SJCRH30 (cell line): ENCODE measurements at regions not wholly inside any gene's neighbourhood (a gene's known extent, or its start where the extent isn't known, plus 50 kb on each side); places are given as distances from the start of the nearest gene placed in this dataset.
"Not testable (repeated sequence)": the region's sequence is repeated elsewhere in the genome, so short reads cannot be mapped to it uniquely, and the experiment has no call there.

Experiments used
- DNase-seq, 2 experiments: peaks; one replicate each; pipeline ENCODE4 v3.0.0-alpha.2; 2015 to 2020
- H3K27ac ChIP-seq: fragments of 250-450 bp; sonication (Bioruptor Pico); 2 replicates; pipeline ENCODE4 v1.5.1; 2020; ENCODE audit warnings: mild to moderate bottlenecking, moderate library complexity
- H3K27me3 ChIP-seq: fragments of 250-450 bp; sonication (Bioruptor Pico); 2 replicates; pipeline ENCODE4 v1.5.1; 2020; ENCODE audit warnings: mild to moderate bottlenecking, moderate library complexity
- H3K36me3 ChIP-seq: fragments of 250-450 bp; sonication (Bioruptor Pico); 2 replicates; pipeline ENCODE4 v1.5.1; 2020; ENCODE audit warnings: mild to moderate bottlenecking, moderate library complexity
- H3K4me1 ChIP-seq: fragments of 250-450 bp; sonication (Bioruptor Pico); 2 replicates; pipeline ENCODE4 v1.5.1; 2020; ENCODE audit warnings: mild to moderate bottlenecking, moderate library complexity
- H3K4me3 ChIP-seq: fragments of 250-450 bp; sonication (Bioruptor Pico); 2 replicates; pipeline ENCODE4 v1.5.1; 2020; ENCODE audit warnings: mild to moderate bottlenecking, moderate library complexity
- H3K9me3 ChIP-seq: fragments of 250-450 bp; sonication (Bioruptor Pico); replicated peaks from 2 replicates; pipeline ENCODE4 v1.5.1; 2020; ENCODE audit warnings: mild to moderate bottlenecking, moderate library complexity

- Histone ChIP-seq H3K4me3 (no peak overlapping the region), H3K9me3 (no peaks in the 10 kb centered on the region), H3K4me1 (no peaks in the 10 kb centered on the region), H3K36me3 (no peaks in the 10 kb centered on the region), H3K27me3 (no peaks in the 10 kb centered on the region), H3K27ac (no peak overlapping the region)
- no peak for DNase-seq
These were observed 283.1 kb upstream of the SPANXN4 start for GRCh38 chrX:142742581-142742980.

DNA sequence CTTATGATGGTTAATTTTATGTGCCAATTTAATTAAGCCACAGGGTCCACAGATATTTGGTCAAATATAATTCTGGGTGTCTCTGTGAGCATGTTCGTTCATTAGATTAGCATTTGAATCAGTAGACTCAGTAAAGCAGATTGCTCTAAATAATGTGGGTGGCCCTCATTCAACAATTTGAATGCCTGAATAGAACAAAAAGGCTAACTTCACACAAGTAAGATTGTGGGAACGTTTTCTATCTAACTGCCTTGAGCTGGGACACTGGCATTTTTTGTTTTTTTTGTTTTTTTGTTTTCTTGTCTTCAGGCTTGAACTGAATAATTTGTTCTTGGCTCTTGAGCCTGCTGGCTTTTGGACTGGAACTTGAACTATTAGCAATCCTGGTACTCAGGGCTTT, 292.4 kb upstream of the SPANXN4 start:
- H3K36me3 ChIP-seq: no peaks in the 10 kb centered on the region
- no peaks in the 10 kb centered on the region for H3K27me3 ChIP-seq
- no peaks in the 10 kb centered on the region for H3K9me3 ChIP-seq
- no peak overlapping the region for H3K27ac ChIP-seq
- DNase-seq: no peak
- no peak overlapping the region for H3K4me3 ChIP-seq
- no peaks in the 10 kb centered on the region for H3K4me1 ChIP-seq

DNA sequence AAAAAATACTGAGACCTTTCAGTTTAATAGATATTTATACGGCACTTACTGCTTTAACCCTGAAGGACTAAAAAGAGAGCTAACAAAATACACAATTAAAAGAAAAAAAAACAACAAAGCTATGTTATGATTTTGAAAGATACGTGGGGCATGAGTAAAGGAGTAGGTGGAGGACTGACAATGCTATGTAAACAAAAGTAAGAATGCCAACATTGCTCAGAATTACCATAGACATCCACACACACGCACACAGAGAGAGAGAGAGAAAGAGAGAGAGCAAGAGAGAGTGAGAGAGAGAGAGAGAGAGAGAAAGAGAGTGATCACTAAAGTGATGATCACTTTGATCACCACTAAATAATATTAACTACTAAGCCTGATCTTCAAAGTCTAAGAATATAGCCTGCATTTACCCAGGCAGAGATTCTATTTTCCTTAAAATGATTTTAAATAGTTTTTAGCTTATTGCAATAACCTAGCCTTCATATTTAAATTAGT, 313.9 kb upstream of the SPANXN4 start:
- no peak for DNase-seq
- H3K36me3 ChIP-seq: no peaks in the 10 kb centered on the region
- H3K27ac ChIP-seq: no peak overlapping the region
- H3K4me3 ChIP-seq: no peak overlapping the region
- H3K27me3 ChIP-seq: no peaks in the 10 kb centered on the region
- no peaks in the 10 kb centered on the region for H3K4me1 ChIP-seq
- H3K9me3 ChIP-seq: no peaks in the 10 kb centered on the region

DNA sequence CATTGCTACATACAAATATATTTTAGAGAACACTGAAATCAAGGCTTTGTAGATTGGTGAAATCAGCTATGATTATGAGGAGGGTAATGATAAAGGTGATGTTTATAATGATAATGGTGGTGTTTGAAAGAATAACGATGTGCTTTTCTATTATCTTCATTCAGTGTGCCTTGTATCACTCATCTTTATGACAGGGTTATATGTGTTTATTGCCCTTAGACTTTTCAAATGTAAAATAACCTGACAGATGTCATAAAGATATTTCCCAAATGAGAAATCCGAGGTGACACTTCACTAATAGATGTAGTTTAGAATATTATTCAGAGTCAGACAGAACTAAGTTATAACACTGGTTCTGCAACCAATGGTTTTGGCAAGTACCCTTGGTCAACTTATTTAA, 323.0 kb upstream of the SPANXN4 start:
- no peaks in the 10 kb centered on the region for H3K27me3 ChIP-seq
- no peaks in the 10 kb centered on the region for H3K4me1 ChIP-seq
- H3K9me3 ChIP-seq: no peaks in the 10 kb centered on the region
- no peak overlapping the region for H3K27ac ChIP-seq
- DNase-seq: no peak
- H3K36me3 ChIP-seq: no peaks in the 10 kb centered on the region
- no peak overlapping the region for H3K4me3 ChIP-seq

DNA sequence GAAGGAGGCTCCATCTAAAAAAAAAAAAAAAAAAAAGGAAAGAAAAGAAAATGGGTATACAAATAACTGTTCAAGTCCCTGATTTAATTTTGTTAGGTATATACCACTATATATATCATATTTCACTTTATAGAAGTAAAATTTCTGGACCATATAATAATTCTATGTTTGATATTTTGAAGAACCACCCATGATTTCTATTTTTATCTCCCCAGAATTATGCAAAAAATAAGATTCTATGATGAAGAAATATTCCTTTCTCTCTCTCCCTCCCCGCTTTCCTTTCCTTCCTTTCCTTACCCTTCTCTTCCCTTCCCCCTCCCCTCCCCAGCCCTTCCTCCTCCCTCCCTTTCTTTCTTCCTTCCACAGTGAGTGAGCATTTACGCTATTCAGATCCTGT, 337.5 kb upstream of the SPANXN4 start:
- DNase-seq: no peak
- Histone ChIP-seq H3K27ac (no peak overlapping the region), H3K4me3 (no peak overlapping the region), H3K4me1 (no peaks in the 10 kb centered on the region), H3K36me3 (no peaks in the 10 kb centered on the region), H3K27me3 (no peaks in the 10 kb centered on the region), H3K9me3 (no peaks in the 10 kb centered on the region)

- no peaks in the 10 kb centered on the region for H3K27me3 ChIP-seq
- H3K36me3 ChIP-seq: no peaks in the 10 kb centered on the region
- H3K9me3 ChIP-seq: no peaks in the 10 kb centered on the region
- H3K27ac ChIP-seq: no peak overlapping the region
- DNase-seq: no peak
- H3K4me1 ChIP-seq: no peaks in the 10 kb centered on the region
- H3K4me3 ChIP-seq: no peak overlapping the region
These were observed 339.0 kb upstream of the SPANXN4 start for GRCh38 chrX:142686653-142687283.

GRCh38 chrX:142686206-142686605, 339.5 kb upstream of the SPANXN4 start:
- H3K27me3 ChIP-seq: no peaks in the 10 kb centered on the region
- no peaks in the 10 kb centered on the region for H3K9me3 ChIP-seq
- DNase-seq: no peak
- H3K27ac ChIP-seq: no peak overlapping the region
- no peak overlapping the region for H3K4me3 ChIP-seq
- no peaks in the 10 kb centered on the region for H3K36me3 ChIP-seq
- H3K4me1 ChIP-seq: no peaks in the 10 kb centered on the region

GRCh38 chrX:142680038-142680437, 345.7 kb upstream of the SPANXN4 start:
- Histone ChIP-seq H3K27ac (no peak overlapping the region), H3K9me3 (no peaks in the 10 kb centered on the region), H3K4me3 (no peak overlapping the region), H3K27me3 (no peaks in the 10 kb centered on the region), H3K4me1 (no peaks in the 10 kb centered on the region), H3K36me3 (no peaks in the 10 kb centered on the region)
- DNase-seq: no peak

DNA sequence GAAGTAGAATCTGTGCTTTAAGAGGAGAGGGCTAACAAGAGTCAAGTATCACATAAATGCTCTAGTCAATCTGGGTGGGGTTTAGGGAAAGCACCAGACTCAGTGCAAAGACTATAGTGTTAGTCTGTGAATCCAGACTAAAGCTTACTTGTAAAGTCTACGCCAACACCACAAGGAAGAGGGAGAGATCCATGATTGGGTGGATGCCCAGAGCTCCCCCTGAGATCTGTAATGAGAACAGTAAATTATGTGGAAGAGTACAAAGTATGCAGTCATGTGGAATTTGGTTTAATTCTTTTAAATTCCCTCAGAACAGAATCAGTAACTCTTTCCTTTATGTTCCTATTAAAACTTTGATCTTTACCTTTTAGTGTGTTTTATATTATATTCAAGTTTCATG, 354.7 kb upstream of the SPANXN4 start:
- no peaks in the 10 kb centered on the region for H3K9me3 ChIP-seq
- no peaks in the 10 kb centered on the region for H3K4me1 ChIP-seq
- H3K27me3 ChIP-seq: no peaks in the 10 kb centered on the region
- no peaks in the 10 kb centered on the region for H3K36me3 ChIP-seq
- no peak for DNase-seq
- no peak overlapping the region for H3K4me3 ChIP-seq
- no peak overlapping the region for H3K27ac ChIP-seq

DNA sequence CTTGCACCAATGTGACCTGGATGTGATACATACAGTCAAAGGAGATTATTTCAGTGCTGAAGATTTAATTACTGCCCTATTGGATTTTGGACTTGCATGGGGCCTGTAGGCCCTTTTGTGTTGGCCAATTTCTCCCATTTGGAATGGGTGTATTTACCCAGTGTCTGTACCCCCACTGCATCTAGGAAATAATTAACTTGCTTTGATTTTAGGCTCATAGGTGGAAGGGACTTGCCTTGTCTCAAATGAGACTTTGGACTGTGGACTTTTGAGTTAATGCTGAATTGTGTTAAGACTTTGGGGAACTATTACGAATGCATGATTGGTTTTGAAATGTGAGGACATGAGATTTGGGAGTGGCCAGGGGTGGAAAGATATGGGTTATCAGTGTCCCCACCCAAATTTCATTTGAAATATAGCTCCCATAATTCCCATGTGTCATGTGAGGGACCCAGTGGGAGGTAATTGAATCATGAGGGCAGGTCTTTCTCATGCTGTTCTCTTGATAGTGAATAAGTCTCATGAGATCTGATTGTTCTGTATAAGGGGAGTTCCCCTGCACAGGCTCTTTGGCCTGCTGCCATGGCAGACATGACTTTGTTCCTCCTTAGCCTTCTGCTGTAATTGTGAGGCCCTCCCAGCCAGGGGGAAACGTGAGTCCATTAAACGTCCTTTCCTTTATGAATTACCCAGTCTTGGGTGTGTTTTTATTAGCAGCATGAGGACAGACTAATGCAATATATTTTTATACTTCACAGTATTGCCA, 362.2 kb upstream of the SPANXN4 start:
- Histone ChIP-seq H3K27me3 (no peaks in the 10 kb centered on the region), H3K36me3 (no peaks in the 10 kb centered on the region), H3K4me1 (no peaks in the 10 kb centered on the region), H3K4me3 (no peak overlapping the region), H3K9me3 (no peaks in the 10 kb centered on the region), H3K27ac (no peak overlapping the region)
- no peak for DNase-seq

DNA sequence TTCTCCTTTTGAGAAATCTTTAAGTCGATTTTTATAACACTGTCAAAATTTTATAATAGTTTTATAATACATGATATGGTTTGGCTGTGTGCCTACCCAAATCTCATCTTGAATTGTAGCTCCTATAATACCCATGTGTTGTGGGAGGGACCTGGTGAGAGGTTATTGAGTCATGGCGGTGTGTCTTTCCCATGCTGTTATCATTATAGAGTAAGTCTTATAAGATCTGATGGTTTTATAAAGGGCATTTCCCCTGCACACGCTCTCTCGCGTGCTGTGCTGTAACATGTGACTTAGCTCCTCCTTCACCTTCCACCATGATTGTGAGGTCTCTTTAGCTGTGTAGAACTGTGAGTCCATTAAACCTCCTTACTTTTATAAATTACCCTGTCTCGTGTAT, 364.0 kb upstream of the SPANXN4 start:
- no peak for DNase-seq
- Histone ChIP-seq H3K27ac (no peak overlapping the region), H3K36me3 (no peaks in the 10 kb centered on the region), H3K9me3 (no peaks in the 10 kb centered on the region), H3K4me1 (no peaks in the 10 kb centered on the region), H3K4me3 (no peak overlapping the region), H3K27me3 (no peaks in the 10 kb centered on the region)

GRCh38 chrX:142655507-142655906, 370.2 kb upstream of the SPANXN4 start:
- Histone ChIP-seq H3K9me3 (no peaks in the 10 kb centered on the region), H3K27me3 (no peaks in the 10 kb centered on the region), H3K36me3 (no peaks in the 10 kb centered on the region), H3K4me1 (no peaks in the 10 kb centered on the region), H3K27ac (no peak overlapping the region), H3K4me3 (no peak overlapping the region)
- DNase-seq: no peak

DNA sequence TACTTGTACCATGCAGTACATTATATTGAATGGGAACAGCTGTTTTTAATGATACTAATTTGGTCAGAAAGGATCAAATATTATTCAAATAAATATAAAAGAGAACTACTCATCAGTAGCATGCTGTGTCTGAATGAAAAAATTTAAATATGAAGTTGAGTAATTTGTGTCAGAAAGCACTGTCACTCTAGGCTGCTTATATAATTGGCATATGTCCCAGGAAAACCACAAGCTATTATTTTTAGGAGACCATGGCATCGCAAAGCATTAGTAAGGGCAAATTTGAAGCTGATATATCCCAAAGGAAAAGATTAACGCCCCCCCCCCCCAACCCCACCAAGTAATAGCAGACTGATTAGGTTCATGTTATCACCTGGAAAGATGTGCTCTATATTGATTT, 388.5 kb upstream of the SPANXN4 start:
- H3K9me3 ChIP-seq: no peaks in the 10 kb centered on the region
- H3K27me3 ChIP-seq: no peaks in the 10 kb centered on the region
- DNase-seq: no peak
- no peak overlapping the region for H3K27ac ChIP-seq
- no peak overlapping the region for H3K4me3 ChIP-seq
- H3K4me1 ChIP-seq: no peaks in the 10 kb centered on the region
- no peaks in the 10 kb centered on the region for H3K36me3 ChIP-seq

DNA sequence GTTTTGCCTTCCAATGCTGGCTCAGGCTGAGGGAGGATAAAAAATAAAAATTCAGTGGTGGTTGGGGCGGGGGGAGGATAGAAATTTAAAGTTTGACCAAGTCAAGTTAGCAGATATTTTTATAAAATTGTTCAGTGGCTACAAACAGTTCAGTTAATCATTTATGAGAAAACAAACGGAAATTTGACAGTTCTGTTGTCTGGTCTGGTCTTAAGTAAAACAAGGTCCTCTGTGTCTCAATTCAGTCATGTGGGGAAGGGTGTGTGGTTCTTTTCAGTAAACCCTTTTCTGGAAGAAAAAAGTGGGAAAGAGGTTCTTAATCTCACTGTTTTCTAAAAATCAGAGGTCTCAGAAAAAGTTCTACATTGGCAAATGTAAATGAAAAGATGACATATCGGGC, 409.1 kb upstream of the SPANXN4 start:
- H3K27me3 ChIP-seq: no peaks in the 10 kb centered on the region
- H3K27ac ChIP-seq: no peak overlapping the region
- H3K4me3 ChIP-seq: no peak overlapping the region
- H3K36me3 ChIP-seq: no peaks in the 10 kb centered on the region
- H3K4me1 ChIP-seq: no peaks in the 10 kb centered on the region
- no peak for DNase-seq
- H3K9me3 ChIP-seq: no peaks in the 10 kb centered on the region

DNA sequence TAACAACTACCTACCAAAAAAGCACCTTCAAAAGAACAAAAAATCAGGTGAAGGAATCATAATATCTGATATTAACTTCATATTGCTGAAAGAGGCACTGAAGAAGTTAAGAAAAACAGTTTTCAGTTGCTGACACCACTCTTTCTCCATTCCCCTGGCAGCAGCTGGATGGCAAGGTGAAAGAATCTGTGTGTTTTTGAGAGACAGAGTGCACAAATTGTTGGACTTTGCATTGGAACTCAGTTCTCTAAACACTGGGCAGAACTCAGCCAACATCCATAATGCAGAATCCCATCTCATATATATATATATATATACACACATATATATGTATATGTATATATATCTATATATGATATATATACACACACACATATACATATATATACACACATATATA, 408.3 kb upstream of the MAGEC2 start:
- no peaks in the 10 kb centered on the region for H3K36me3 ChIP-seq
- no peak overlapping the region for H3K27ac ChIP-seq
- no peak for DNase-seq
- H3K4me1 ChIP-seq: no peaks in the 10 kb centered on the region
- no peaks in the 10 kb centered on the region for H3K9me3 ChIP-seq
- H3K27me3 ChIP-seq: no peaks in the 10 kb centered on the region
- H3K4me3 ChIP-seq: no peak overlapping the region

DNA sequence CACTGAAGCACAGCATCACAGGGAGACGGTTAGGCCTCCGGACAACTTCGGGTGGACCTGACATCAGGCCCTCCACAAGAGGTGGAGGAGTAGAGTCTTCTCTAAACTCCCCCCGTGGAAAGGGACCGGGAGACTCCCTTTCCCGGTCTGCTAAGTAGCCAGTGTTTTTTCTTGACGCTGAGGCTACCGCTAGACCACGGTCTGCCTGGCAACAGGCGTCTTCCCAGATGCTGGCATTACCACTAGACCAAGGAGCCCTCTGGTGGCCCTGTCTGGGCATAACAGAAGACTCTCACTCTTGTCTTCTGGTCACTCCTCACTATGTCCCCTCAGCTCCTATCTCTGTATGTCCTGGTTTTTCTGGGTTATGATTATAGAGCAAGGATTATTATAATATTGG, 401.5 kb upstream of the MAGEC2 start:
- not testable (repeated sequence) for H3K27me3 ChIP-seq, H3K9me3 ChIP-seq, H3K27ac ChIP-seq, H3K4me1 ChIP-seq, H3K4me3 ChIP-seq, H3K36me3 ChIP-seq
- DNase-seq: peak; percentile 13 to 24
